ENCODE measurements at regions not wholly inside any gene's neighbourhood (a gene's known extent, or its start where the extent isn't known, plus 50 kb on each side); places are given as distances from the start of the nearest gene placed in this dataset.

- Histone ChIP-seq H3K4me1 (ENCODE audit: insufficient read depth, insufficient read length) (no peaks in the 10 kb centered on the region), H3K4me3 (ENCODE audit: insufficient read length, low read depth) (no peak overlapping the region), H3K36me3 (ENCODE audit: insufficient read depth, insufficient read length, low read length) (no peaks in the 10 kb centered on the region), H3K9ac (ENCODE audit: insufficient read length, low read depth) (no peak overlapping the region), H3K27me3 (ENCODE audit: insufficient read depth, insufficient read length) (no peaks in the 10 kb centered on the region), H3K9me3 (ENCODE audit: insufficient read depth, low read length) (no peaks in the 10 kb centered on the region)
- no peak for DNase-seq (ENCODE audit: low read depth, low spot score)
- TF ChIP-seq SUZ12 (IDR thresholded peaks at IDR 0.05; ENCODE audit: extremely low read depth, insufficient read depth, insufficient read length) = no peak
- no peak for TF ChIP-seq YY1 (IDR thresholded peaks at IDR 0.05; ENCODE audit: insufficient read depth, insufficient read length)
- no peak for TF ChIP-seq ZNF274 (IDR thresholded peaks at IDR 0.05; ENCODE audit: low read depth, low read length)
These were observed 1674.5 kb upstream of the SLC10A2 start for GRCh38 chr13:104740641-104741222.

GRCh38 chr13:104737713-104738112, 1671.5 kb upstream of the SLC10A2 start:
- no peak for TF ChIP-seq YY1 (IDR thresholded peaks at IDR 0.05; ENCODE audit: insufficient read depth, insufficient read length)
- no peak for TF ChIP-seq SUZ12 (IDR thresholded peaks at IDR 0.05; ENCODE audit: extremely low read depth, insufficient read depth, insufficient read length)
- no peak for TF ChIP-seq ZNF274 (IDR thresholded peaks at IDR 0.05; ENCODE audit: low read depth, low read length)
- H3K27me3 ChIP-seq (ENCODE audit: insufficient read depth, insufficient read length) = no peaks in the 10 kb centered on the region
- H3K9me3 ChIP-seq (ENCODE audit: insufficient read depth, low read length) = no peaks in the 10 kb centered on the region
- no peak overlapping the region for H3K9ac ChIP-seq (ENCODE audit: insufficient read length, low read depth)
- no peaks in the 10 kb centered on the region for H3K4me1 ChIP-seq (ENCODE audit: insufficient read depth, insufficient read length)
- H3K36me3 ChIP-seq (ENCODE audit: insufficient read depth, insufficient read length, low read length) = no peaks in the 10 kb centered on the region
- no peak overlapping the region for H3K4me3 ChIP-seq (ENCODE audit: insufficient read length, low read depth)
- DNase-seq (ENCODE audit: low read depth, low spot score) = no peak

- Histone ChIP-seq H3K4me3 (ENCODE audit: insufficient read length, low read depth) (no peak overlapping the region), H3K9ac (ENCODE audit: insufficient read length, low read depth) (no peak overlapping the region), H3K9me3 (ENCODE audit: insufficient read depth, low read length) (no peaks in the 10 kb centered on the region), H3K4me1 (ENCODE audit: insufficient read depth, insufficient read length) (no peaks in the 10 kb centered on the region), H3K27me3 (ENCODE audit: insufficient read depth, insufficient read length) (no peaks in the 10 kb centered on the region), H3K36me3 (ENCODE audit: insufficient read depth, insufficient read length, low read length) (no peaks in the 10 kb centered on the region)
- DNase-seq (ENCODE audit: low read depth, low spot score) = no peak
- no peak for TF ChIP-seq YY1 (IDR thresholded peaks at IDR 0.05; ENCODE audit: insufficient read depth, insufficient read length)
- TF ChIP-seq SUZ12 (IDR thresholded peaks at IDR 0.05; ENCODE audit: extremely low read depth, insufficient read depth, insufficient read length) = no peak
- TF ChIP-seq ZNF274 (IDR thresholded peaks at IDR 0.05; ENCODE audit: low read depth, low read length) = no peak
These were observed 1667.2 kb upstream of the SLC10A2 start for GRCh38 chr13:104733427-104733826.

- TF ChIP-seq ZNF274 (IDR thresholded peaks at IDR 0.05; ENCODE audit: low read depth, low read length) (no peak), YY1 (IDR thresholded peaks at IDR 0.05; ENCODE audit: insufficient read depth, insufficient read length) (no peak), SUZ12 (IDR thresholded peaks at IDR 0.05; ENCODE audit: extremely low read depth, insufficient read depth, insufficient read length) (no peak)
- Histone ChIP-seq H3K9ac (ENCODE audit: insufficient read length, low read depth) (no peak overlapping the region), H3K36me3 (ENCODE audit: insufficient read depth, insufficient read length, low read length) (no peaks in the 10 kb centered on the region), H3K4me3 (ENCODE audit: insufficient read length, low read depth) (no peak overlapping the region), H3K9me3 (ENCODE audit: insufficient read depth, low read length) (no peaks in the 10 kb centered on the region; the same call in 1 of the 2 replicates), H3K27me3 (ENCODE audit: insufficient read depth, insufficient read length) (no peaks in the 10 kb centered on the region), H3K4me1 (ENCODE audit: insufficient read depth, insufficient read length) (no peaks in the 10 kb centered on the region)
- DNase-seq (ENCODE audit: low read depth, low spot score) = no peak
These were observed 1648.9 kb upstream of the SLC10A2 start for GRCh38 chr13:104715111-104715510.

GRCh38 chr13:104705031-104705750, 1639.0 kb upstream of the SLC10A2 start:
- H3K36me3 ChIP-seq (ENCODE audit: insufficient read depth, insufficient read length, low read length) = no peaks in the 10 kb centered on the region
- H3K9me3 ChIP-seq (ENCODE audit: insufficient read depth, low read length) = no peaks in the 10 kb centered on the region
- DNase-seq (ENCODE audit: low read depth, low spot score) = no peak
- H3K27me3 ChIP-seq (ENCODE audit: insufficient read depth, insufficient read length) = no peaks in the 10 kb centered on the region
- H3K9ac ChIP-seq (ENCODE audit: insufficient read length, low read depth) = no peak overlapping the region
- no peaks in the 10 kb centered on the region for H3K4me1 ChIP-seq (ENCODE audit: insufficient read depth, insufficient read length)
- no peak for TF ChIP-seq YY1 (IDR thresholded peaks at IDR 0.05; ENCODE audit: insufficient read depth, insufficient read length)
- no peak for TF ChIP-seq ZNF274 (IDR thresholded peaks at IDR 0.05; ENCODE audit: low read depth, low read length)
- no peak for TF ChIP-seq SUZ12 (IDR thresholded peaks at IDR 0.05; ENCODE audit: extremely low read depth, insufficient read depth, insufficient read length)
- H3K4me3 ChIP-seq (ENCODE audit: insufficient read length, low read depth) = no peak overlapping the region

GRCh38 chr13:104701591-104701990, 1635.4 kb upstream of the SLC10A2 start:
- Histone ChIP-seq H3K9me3 (ENCODE audit: insufficient read depth, low read length) (no peaks in the 10 kb centered on the region), H3K4me1 (ENCODE audit: insufficient read depth, insufficient read length) (no peaks in the 10 kb centered on the region), H3K36me3 (ENCODE audit: insufficient read depth, insufficient read length, low read length) (no peaks in the 10 kb centered on the region), H3K9ac (ENCODE audit: insufficient read length, low read depth) (no peak overlapping the region), H3K4me3 (ENCODE audit: insufficient read length, low read depth) (no peak overlapping the region), H3K27me3 (ENCODE audit: insufficient read depth, insufficient read length) (no peaks in the 10 kb centered on the region)
- TF ChIP-seq ZNF274 (IDR thresholded peaks at IDR 0.05; ENCODE audit: low read depth, low read length) = no peak
- TF ChIP-seq YY1 (IDR thresholded peaks at IDR 0.05; ENCODE audit: insufficient read depth, insufficient read length) = no peak
- no peak for TF ChIP-seq SUZ12 (IDR thresholded peaks at IDR 0.05; ENCODE audit: extremely low read depth, insufficient read depth, insufficient read length)
- no peak for DNase-seq (ENCODE audit: low read depth, low spot score)

- Histone ChIP-seq H3K9ac (ENCODE audit: insufficient read length, low read depth) (no peak overlapping the region), H3K9me3 (ENCODE audit: insufficient read depth, low read length) (no peaks in the 10 kb centered on the region), H3K4me3 (ENCODE audit: insufficient read length, low read depth) (no peak overlapping the region), H3K36me3 (ENCODE audit: insufficient read depth, insufficient read length, low read length) (no peaks in the 10 kb centered on the region), H3K27me3 (ENCODE audit: insufficient read depth, insufficient read length) (no peaks in the 10 kb centered on the region), H3K4me1 (ENCODE audit: insufficient read depth, insufficient read length) (no peaks in the 10 kb centered on the region)
- no peak for TF ChIP-seq SUZ12 (IDR thresholded peaks at IDR 0.05; ENCODE audit: extremely low read depth, insufficient read depth, insufficient read length)
- TF ChIP-seq YY1 (IDR thresholded peaks at IDR 0.05; ENCODE audit: insufficient read depth, insufficient read length) = no peak
- no peak for TF ChIP-seq ZNF274 (IDR thresholded peaks at IDR 0.05; ENCODE audit: low read depth, low read length)
- no peak for DNase-seq (ENCODE audit: low read depth, low spot score)
These were observed 1628.2 kb upstream of the SLC10A2 start for GRCh38 chr13:104694397-104694796.
